NCI-H1694 treated with DMSO at 0.1 percent for 48 hours (cell line): ENCODE measurements at regions not wholly inside any gene's neighbourhood (a gene's known extent, or its start where the extent isn't known, plus 50 kb on each side); places are given as distances from the start of the nearest gene placed in this dataset.
"Not testable (repeated sequence)": the region's sequence is repeated elsewhere in the genome, so short reads cannot be mapped to it uniquely, and the experiment has no call there.

Source experiments
- DNase-seq: peaks from one replicate; lab custom pipeline; 2025; lab: John Stamatoyannopoulos, UW

- no peak for DNase-seq
Observed at GRCh38 chr1:226461087-226461486, 53.2 kb upstream of the PARP1 start.

GRCh38 chr1:226463925-226464586 lies 56.2 kb upstream of the PARP1 start:
- no peak for DNase-seq

- DNase-seq, result not testable (repeated sequence)
Observed at GRCh38 chr1:226464587-226464971, 56.7 kb upstream of the PARP1 start.

GRCh38 chr1:226466296-226466695 lies 58.4 kb upstream of the PARP1 start:
- DNase-seq, result no peak

- DNase-seq, result no peak
Observed at GRCh38 chr1:226467443-226467842, 59.5 kb upstream of the PARP1 start.

DNA sequence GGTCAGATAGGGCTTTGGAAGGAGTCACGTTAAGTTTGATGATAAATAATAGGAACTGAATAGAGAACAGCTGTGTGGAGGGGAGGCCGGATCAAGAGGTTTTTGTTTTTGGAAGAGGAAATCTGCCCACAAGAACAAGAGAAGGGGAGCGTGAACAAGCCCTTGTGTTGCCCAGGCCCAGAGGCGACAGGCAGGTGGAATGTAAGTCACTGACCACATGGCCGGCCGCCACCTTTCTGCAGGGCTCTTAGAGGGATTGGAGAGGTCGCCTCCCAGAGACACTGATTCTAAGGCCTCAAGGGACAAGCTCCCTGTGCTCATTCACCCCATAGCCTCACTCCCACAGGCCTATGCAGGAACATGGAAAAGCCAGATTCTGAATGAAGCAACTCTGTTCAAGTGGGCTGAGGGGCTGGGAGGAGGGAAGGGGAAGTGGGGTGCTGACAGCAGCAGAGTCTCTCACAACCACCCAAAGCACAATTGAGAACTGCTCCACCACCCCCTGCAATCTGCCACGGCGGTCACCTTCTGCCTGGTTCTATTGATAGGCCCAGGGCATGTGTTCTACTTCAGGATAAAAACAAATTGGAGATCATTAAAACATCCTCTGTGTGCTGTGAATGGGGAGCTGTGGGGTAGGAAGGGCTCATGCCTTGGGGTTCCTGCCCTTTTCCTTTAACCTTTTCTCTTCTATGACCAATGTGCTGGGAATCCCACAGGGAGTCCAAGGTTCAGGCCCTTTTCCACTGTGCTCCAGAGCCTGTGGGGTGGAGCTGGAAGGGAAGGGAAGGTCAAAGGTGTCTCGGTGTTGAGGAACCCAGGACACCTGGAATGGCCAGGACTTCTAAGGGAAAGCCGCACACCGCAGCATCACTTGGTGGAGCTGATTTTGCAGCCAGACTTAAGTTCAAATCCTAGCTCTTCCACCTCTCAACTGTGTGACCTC lies 63.3 kb upstream of the PARP1 start:
- no peak for DNase-seq

- no peak for DNase-seq
Observed at GRCh38 chr1:226473325-226473724, 65.4 kb upstream of the PARP1 start.

- no peak for DNase-seq
Observed at GRCh38 chr1:226474041-226474440, 66.1 kb upstream of the PARP1 start.

DNA sequence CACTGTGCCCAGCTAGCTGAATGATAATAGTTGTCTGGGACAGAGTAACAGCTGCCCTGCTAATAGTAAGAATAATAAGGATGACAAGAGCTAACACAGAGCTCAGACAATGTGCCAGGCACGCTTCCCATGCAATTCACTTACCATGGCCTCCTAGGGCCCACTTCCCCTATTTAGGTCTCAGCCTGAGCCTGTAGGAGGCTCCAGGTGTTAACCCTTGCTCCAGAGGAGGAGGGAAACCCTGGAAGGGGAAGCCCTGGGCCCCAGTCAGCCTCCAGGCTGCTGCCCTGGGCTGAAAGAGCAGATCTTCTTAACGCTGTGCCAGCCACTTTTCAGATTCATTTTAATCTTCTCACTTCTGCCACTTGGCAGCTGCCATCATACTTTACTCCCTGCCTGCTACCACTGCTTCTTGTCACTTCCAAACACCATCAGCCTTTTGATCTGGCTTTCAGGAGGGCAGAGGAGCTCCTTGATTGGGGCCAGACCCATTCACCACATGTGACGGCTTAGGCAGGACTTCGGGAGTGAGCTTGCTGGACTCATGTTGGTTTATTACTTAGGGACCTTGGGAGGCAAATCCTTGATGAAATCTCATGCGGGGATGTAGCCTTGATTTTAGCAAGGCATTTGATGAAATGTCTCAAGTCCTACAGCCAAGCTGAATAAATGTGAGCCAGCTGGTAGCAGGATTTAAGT lies 66.7 kb upstream of the PARP1 start:
- no peak for DNase-seq

DNA sequence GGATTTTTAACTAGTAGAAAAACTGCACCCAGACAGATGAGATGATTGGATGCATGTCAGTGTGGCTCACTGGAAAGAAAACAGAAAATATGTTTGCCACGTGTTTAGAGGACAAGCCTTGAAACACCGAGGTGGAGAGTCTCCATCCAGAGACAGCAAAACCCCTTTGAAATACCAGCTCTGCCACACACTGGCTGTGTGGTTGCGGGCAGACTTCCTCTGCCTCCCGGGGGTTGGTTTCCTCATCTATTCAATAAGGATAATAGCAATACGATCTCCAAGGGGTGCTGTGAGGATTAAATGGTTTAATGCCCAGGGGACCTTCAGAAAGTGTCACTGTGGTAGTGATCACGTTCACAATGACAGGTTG lies 67.2 kb upstream of the PARP1 start:
- no peak for DNase-seq

DNA sequence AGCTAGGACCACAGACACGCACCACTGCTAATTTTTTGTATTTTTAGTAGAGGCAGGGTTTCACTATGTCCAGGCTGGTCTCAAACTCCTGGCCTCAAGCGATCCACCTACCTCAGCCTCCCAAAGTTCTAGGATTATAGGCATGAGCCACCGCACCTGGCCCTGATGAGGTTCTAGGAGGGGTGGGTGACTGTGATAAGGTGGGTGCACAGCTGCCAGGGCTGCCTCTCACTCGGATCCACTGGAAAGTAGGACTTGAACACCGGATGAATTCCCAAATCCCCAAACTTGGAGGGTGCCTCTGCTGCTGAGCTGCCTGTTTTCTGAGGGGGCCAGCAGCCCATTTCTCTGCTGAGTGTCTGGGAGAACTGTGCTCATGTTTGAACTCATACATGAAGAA lies 68.2 kb upstream of the PARP1 start:
- no peak for DNase-seq

DNA sequence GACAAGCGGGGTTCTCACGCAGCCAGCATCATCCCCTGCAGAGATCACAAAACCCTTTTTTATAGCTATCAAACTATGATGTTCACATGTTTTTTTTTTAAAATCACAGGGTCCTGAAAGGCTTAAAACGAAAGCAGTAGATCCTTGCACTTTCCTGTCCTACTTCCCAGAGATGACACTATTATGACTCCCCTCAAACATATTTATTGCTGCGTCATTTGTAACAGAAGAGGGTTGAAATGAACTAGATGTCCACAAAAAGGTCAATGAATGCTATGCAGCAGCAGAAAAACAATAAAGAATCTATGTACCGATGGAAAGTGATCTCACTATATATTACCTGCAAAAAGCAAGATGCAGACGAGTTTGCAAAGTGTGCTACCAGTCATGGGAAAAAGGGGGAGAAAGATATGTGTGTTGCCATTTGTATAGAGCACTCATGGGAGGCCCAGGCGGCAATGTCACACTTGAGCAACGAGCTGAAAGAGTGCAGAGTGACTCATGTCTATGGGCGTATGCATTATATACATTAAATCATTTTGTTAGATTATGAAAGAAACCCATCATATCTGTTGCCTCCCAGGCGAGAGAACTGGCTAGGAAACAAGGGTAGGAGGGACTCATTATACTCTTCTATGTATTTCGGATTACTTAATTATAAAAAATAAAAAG lies 68.9 kb upstream of the PARP1 start:
- no peak for DNase-seq

GRCh38 chr1:226479474-226479873 lies 69.1 kb upstream of the STUM start:
- peak; percentile 88 for DNase-seq

GRCh38 chr1:226480461-226480860 lies 68.1 kb upstream of the STUM start:
- no peak for DNase-seq

- no peak for DNase-seq
Observed at GRCh38 chr1:226481133-226481532, 67.4 kb upstream of the STUM start.

- DNase-seq, result peak; percentile 55
Observed at GRCh38 chr1:226482196-226482595, 66.4 kb upstream of the STUM start.

- DNase-seq, result peak; percentile 85
Observed at GRCh38 chr1:226482975-226483700, 65.4 kb upstream of the STUM start.

- no peak for DNase-seq
Observed at GRCh38 chr1:226485192-226485591, 63.4 kb upstream of the STUM start.

GRCh38 chr1:226486161-226486560 lies 62.4 kb upstream of the STUM start:
- DNase-seq, result no peak

DNA sequence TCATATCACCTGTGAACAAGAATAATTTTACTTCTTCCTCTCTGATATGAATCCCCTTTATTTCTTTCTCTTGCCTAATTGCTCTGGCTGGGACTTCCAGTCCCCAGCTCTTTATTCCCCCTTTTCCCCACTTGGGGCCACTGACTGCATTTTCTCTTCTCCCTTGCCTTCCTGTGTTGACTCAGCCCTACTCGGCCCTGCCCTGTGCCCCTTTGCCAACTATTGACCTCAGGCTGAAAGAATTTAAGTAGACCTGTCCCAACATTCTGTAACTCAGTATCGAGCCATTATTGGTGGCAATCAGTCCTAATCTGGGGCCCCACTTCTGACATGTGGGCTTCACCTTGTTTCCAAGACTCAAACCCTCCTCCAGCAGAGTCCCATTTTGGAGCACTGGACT lies 60.6 kb upstream of the STUM start:
- DNase-seq, result no peak

GRCh38 chr1:226489718-226490425 lies 58.7 kb upstream of the STUM start:
- DNase-seq, result peak; percentile 24
